NT2/D1 (cell line): ENCODE measurements at regions not wholly inside any gene's neighbourhood (a gene's known extent, or its start where the extent isn't known, plus 50 kb on each side); places are given as distances from the start of the nearest gene placed in this dataset.
A peak's percentile ranks its signal among the peaks of the same experiment; 100 is the strongest.

ENCODE experiments used
- DNase-seq: peaks from one replicate; pipeline ENCODE4 v3.0.0-alpha.2; 2011; ENCODE audit warnings: low read depth, low spot score
- H3K27me3 ChIP-seq: 2 replicates; pipeline ENCODE4 v1.6.0; 2011; ENCODE audit warnings: mild to moderate bottlenecking; ENCODE audit not compliant: insufficient read length, insufficient read depth
- H3K36me3 ChIP-seq: 2 replicates; pipeline ENCODE4 v1.6.1; 2011; ENCODE audit warnings: mild to moderate bottlenecking, low read length, mixed read lengths; ENCODE audit not compliant: insufficient read depth, insufficient read length
- H3K4me1 ChIP-seq: 2 replicates; pipeline ENCODE4 v1.5.1; 2011; ENCODE audit not compliant: insufficient read depth, insufficient read length
- H3K4me3 ChIP-seq: 2 replicates; pipeline ENCODE4 v1.5.1; 2011; ENCODE audit warnings: low read depth; ENCODE audit not compliant: insufficient read length
- H3K9ac ChIP-seq: 2 replicates; pipeline ENCODE4 v1.6.0; 2011; ENCODE audit warnings: low read depth; ENCODE audit not compliant: insufficient read length
- H3K9me3 ChIP-seq: 2 replicates; pipeline ENCODE4 v1.5.1; 2011; ENCODE audit warnings: mild to moderate bottlenecking, low read length; ENCODE audit not compliant: insufficient read depth
- SUZ12 ChIP-seq: IDR thresholded peaks from 2 replicates; pipeline ENCODE4 v1.6.1; 2011; ENCODE audit not compliant: insufficient read length, insufficient read depth; ENCODE audit errors: extremely low read depth
- YY1 ChIP-seq: IDR thresholded peaks from 2 replicates; pipeline ENCODE4 v1.6.1; 2011; ENCODE audit not compliant: insufficient read length, insufficient read depth
- ZNF274 ChIP-seq: IDR thresholded peaks from 2 replicates; pipeline ENCODE4 v1.6.1; 2011; ENCODE audit warnings: mild to moderate bottlenecking, low read depth, low read length

DNA sequence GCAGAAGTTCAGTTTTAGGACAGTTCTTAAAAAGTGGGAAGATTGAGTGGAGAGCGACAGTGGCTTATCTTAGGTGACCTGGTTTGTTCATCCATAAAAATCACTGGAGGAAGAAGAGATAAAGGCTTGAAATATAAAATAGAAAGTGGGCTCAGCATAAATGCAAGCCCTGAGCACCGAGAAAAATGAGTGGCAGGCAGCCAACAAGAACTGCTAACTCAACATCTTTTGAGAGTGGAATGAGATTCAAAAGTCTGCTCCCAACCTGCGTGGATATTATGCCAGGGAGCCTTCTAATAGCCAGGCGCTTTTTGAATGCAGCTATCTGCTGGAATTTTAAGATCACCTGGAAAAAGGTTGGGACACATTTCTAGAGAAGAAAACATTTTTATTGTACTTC, 666.5 kb downstream of the FLRT2 start:
- H3K27me3 ChIP-seq: no peaks in the 10 kb centered on the region
- H3K36me3 ChIP-seq: no peaks in the 10 kb centered on the region
- no peaks in the 10 kb centered on the region for H3K4me1 ChIP-seq
- no peak overlapping the region for H3K4me3 ChIP-seq
- no peak for TF ChIP-seq SUZ12
- no peak overlapping the region for H3K9ac ChIP-seq
- no peak for DNase-seq
- no peaks in the 10 kb centered on the region for H3K9me3 ChIP-seq

DNA sequence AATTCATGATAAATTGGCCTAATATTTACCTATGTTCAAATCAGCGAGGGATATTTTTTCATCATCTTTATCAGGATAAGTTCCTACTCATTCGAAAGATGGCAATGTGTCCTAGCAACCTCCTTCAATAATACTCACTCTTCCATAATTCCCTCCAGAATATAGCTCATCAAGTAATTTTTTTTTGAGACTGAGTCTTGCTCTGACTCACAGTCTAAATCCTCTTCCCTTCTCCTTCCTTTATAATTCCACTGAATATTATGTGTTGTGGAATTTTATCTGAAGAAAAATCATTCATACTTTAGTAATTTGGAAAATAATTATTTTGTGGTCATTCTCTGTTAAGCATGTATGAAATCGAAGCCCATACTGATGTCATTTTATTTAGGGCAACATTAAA, 663.8 kb downstream of the FLRT2 start:
- Histone ChIP-seq H3K4me3 (no peak overlapping the region), H3K9me3 (no peaks in the 10 kb centered on the region), H3K36me3 (no peaks in the 10 kb centered on the region), H3K27me3 (no peaks in the 10 kb centered on the region), H3K9ac (no peak overlapping the region), H3K4me1 (no peaks in the 10 kb centered on the region)
- TF ChIP-seq YY1: no peak
- DNase-seq: no peak

DNA sequence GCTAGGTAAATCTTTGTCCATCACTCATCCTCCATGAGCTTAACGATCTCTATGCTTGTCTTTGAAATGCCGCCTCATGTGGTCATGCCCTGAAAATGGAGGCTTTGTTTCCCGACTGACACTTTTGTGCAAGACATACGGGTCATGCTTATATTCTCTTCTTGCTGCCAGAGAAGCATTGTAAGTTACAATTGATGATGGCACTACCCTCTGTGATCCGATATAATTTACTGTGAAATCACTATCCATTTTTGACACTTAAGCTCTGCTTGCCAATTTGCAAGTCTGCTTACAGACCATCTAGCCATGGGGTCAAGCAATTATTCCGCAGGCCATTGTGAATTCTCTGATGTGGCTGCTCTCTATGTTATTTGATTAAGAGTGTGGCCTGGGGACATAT, 650.0 kb downstream of the FLRT2 start:
- Histone ChIP-seq H3K9ac (no peak overlapping the region), H3K4me3 (no peak overlapping the region), H3K27me3 (no peaks in the 10 kb centered on the region), H3K36me3 (no peaks in the 10 kb centered on the region), H3K4me1 (no peaks in the 10 kb centered on the region), H3K9me3 (no peaks in the 10 kb centered on the region)
- no peak for DNase-seq
- TF ChIP-seq YY1 (no peak), ZNF274 (no peak), SUZ12 (no peak)

DNA sequence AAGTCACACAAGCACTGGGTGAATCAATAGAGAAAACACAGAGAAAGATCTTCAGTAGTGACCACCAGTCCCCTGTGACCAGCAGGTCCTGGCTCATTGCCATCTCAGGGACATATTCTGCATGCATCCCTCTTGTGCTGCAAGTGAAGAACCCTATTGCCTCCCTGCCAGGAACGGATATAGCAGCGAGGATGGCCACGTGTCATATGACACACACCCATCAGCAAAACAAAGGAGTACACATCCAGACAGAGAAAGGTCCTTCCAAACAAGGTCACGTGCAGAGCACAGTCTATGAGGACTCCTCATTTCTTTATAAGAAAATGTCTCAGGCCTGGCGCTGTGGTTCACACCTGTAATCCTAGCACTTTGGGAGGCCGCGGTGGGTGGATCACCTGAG, 638.4 kb downstream of the FLRT2 start:
- H3K4me1 ChIP-seq: no peaks in the 10 kb centered on the region
- H3K27me3 ChIP-seq: no peaks in the 10 kb centered on the region
- no peaks in the 10 kb centered on the region for H3K36me3 ChIP-seq
- TF ChIP-seq YY1: no peak
- TF ChIP-seq ZNF274: no peak
- no peak for TF ChIP-seq SUZ12
- H3K4me3 ChIP-seq: no peak overlapping the region
- H3K9ac ChIP-seq: no peak overlapping the region
- no peaks in the 10 kb centered on the region for H3K9me3 ChIP-seq
- no peak for DNase-seq

DNA sequence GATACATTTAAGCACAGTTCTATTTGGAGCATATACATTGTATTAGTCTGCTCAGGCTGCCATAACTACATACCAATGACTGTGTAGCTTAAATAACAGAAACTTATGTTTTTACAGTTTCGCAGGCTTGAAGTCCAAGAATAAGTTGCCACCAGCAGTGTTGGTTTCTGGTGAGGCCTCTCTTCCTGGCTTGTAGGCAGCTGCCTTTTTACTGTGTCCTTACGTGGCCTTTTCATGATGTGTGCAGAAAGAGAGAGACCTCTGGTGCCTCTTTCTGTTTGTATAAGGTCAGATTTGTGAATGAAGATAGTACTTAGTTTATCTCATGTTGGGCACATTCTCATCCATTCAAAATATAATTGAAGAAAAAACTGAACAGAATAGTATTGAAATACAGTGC, 636.6 kb downstream of the FLRT2 start:
- H3K9me3 ChIP-seq: no peaks in the 10 kb centered on the region
- H3K36me3 ChIP-seq: no peaks in the 10 kb centered on the region
- H3K27me3 ChIP-seq: no peaks in the 10 kb centered on the region
- H3K4me3 ChIP-seq: no peak overlapping the region
- TF ChIP-seq ZNF274 (no peak), SUZ12 (no peak), YY1 (no peak)
- DNase-seq: no peak
- no peaks in the 10 kb centered on the region for H3K4me1 ChIP-seq
- no peak overlapping the region for H3K9ac ChIP-seq

DNA sequence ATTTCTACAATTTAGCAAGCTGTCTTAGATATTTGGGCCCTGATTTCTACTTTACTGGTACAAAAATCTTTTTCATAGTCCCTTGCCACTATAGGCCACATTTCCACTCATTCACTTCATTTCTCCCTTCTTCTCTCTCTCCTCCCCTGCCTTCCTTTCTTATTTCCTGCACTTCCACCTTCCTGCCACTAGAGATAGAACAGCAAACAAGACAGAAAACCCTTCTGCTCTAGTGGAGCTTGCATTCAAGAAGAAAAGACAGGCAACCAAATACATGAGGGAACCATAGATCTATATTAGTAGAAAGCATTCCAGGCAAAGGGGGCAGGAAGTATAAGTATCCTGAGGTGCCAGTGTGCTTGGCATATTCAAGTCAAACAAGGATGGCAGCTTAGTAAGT, 623.5 kb downstream of the FLRT2 start:
- TF ChIP-seq SUZ12: no peak
- TF ChIP-seq YY1: no peak
- TF ChIP-seq ZNF274: no peak
- Histone ChIP-seq H3K4me1 (no peaks in the 10 kb centered on the region), H3K4me3 (no peak overlapping the region), H3K9me3 (no peaks in the 10 kb centered on the region), H3K27me3 (no peaks in the 10 kb centered on the region), H3K9ac (no peak overlapping the region), H3K36me3 (no peaks in the 10 kb centered on the region)
- DNase-seq: peak; percentile 1

DNA sequence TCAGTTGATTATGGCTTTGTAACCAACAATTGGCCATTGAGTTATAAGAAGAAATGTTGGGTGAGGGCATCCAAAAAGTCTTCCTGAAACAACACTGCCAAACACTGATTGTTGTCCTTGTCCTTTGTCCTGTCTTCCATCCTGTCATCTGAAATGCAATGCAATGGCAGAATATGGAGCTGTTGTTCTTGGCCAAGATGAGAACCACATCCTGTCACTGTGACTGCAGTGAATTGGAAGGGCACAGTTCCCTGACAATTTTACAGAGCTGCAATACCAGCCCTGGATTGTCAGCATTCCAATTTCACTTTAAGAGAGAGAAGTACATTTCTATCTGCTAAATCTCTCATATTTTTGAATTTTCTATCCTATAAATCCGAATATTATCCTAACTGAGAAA, 613.3 kb downstream of the FLRT2 start:
- no peaks in the 10 kb centered on the region for H3K9me3 ChIP-seq
- H3K9ac ChIP-seq: no peak overlapping the region
- no peak overlapping the region for H3K4me3 ChIP-seq

DNA sequence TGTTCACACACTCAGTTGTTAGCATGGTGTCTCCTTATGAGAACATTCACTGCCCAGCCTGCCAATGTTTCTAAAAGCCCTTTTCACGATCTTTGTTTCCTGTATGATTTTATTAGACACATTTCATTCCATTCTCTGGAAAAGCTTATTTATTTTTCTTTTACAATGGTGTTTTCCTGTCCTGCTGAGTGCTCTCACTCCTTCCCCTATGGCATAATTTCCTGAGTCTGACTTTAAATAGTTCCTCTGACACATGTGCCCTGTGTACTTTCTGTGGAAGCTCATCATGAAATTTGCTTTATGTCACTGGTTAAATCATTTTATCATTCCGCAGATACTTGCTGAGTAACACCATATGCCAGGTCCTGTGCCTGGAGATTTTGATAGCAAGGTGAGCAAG, 612.0 kb downstream of the FLRT2 start:
- H3K4me1 ChIP-seq: no peaks in the 10 kb centered on the region
- no peaks in the 10 kb centered on the region for H3K36me3 ChIP-seq
- no peak overlapping the region for H3K4me3 ChIP-seq
- no peaks in the 10 kb centered on the region for H3K27me3 ChIP-seq
- TF ChIP-seq ZNF274 (no peak), YY1 (no peak), SUZ12 (no peak)
- H3K9me3 ChIP-seq: no peaks in the 10 kb centered on the region
- H3K9ac ChIP-seq: no peak overlapping the region
- DNase-seq: no peak

More for the DNA sequence above, 613.3 kb downstream of the FLRT2 start:
- TF ChIP-seq ZNF274: no peak
- no peak for TF ChIP-seq SUZ12
- no peak for TF ChIP-seq YY1
- DNase-seq: no peak
- Histone ChIP-seq H3K4me1 (no peaks in the 10 kb centered on the region), H3K27me3 (no peaks in the 10 kb centered on the region), H3K36me3 (no peaks in the 10 kb centered on the region)
